CD8-positive, alpha-beta memory T cell (primary cell): ENCODE measurements at regions not wholly inside any gene's neighbourhood (a gene's known extent, or its start where the extent isn't known, plus 50 kb on each side); places are given as distances from the start of the nearest gene placed in this dataset.
"Not testable (repeated sequence)": the region's sequence is repeated elsewhere in the genome, so short reads cannot be mapped to it uniquely, and the experiment has no call there.

Experiments used
- CTCF ChIA-PET: fragments of 350-600 bp; sonication (Branson Sonifier 250); formaldehyde crosslinking; loops from one replicate; lab custom pipeline; 2021; ENCODE audit warnings: antibody characterized with exemption; lab: Charles Lee
- POLR2A ChIA-PET: fragments of 350-600 bp; sonication (Branson Sonifier 250); formaldehyde crosslinking; loops from one replicate; lab custom pipeline; 2021; ENCODE audit warnings: antibody characterized with exemption; lab: Charles Lee
- DNase-seq, 5 donors: peaks; one replicate each; pipeline versions ENCODE4 v3.0.0 to v3.0.0-alpha.2; 2020 to 2022; ENCODE audit warnings: mixed read lengths in 1 of 5
- H3K27ac ChIP-seq: one replicate; pipeline ENCODE4 v1.7.0; 2013; ENCODE audit warnings: low read depth, mild to moderate bottlenecking, low read length, moderate library complexity
- H3K27me3 ChIP-seq: 2 replicates; pipeline ENCODE4 v1.7.0; 2013; ENCODE audit warnings: low read length, mild to moderate bottlenecking; ENCODE audit not compliant: insufficient read depth, poor library complexity, severe bottlenecking
- H3K36me3 ChIP-seq: 2 replicates; pipeline ENCODE4 v1.7.0; 2013; ENCODE audit warnings: mild to moderate bottlenecking, low read length, moderate library complexity; ENCODE audit not compliant: insufficient read depth
- H3K4me1 ChIP-seq: 2 replicates; pipeline ENCODE4 v1.7.0; 2013; ENCODE audit warnings: mild to moderate bottlenecking, low read length, moderate library complexity; ENCODE audit not compliant: insufficient read depth
- H3K4me3 ChIP-seq: 2 replicates; pipeline ENCODE4 v1.7.0; 2013; ENCODE audit warnings: mild to moderate bottlenecking, low read length
- H3K9me3 ChIP-seq: 2 replicates; pipeline ENCODE4 v1.7.0; 2013; ENCODE audit warnings: mild to moderate bottlenecking, low read length
- H3K27ac Mint-ChIP-seq, 8 donors: one replicate each; pipeline ENCODE4 v1.8.0; 2020 to 2021; ENCODE audit warnings: mixed read lengths in 8 of 8, mild to moderate bottlenecking in 6 of 8, inconsistent platforms in 3 of 8, moderate library complexity in 3 of 8
- H3K27me3 Mint-ChIP-seq, 2 donors: one replicate each; pipeline ENCODE4 v1.8.0; 2020 to 2021; ENCODE audit warnings: mixed read lengths in 2 of 2, mild to moderate bottlenecking in 1 of 2, moderate library complexity in 1 of 2
- H3K36me3 Mint-ChIP-seq, 3 donors: one replicate each; pipeline ENCODE4 v1.8.0; 2020 to 2021; ENCODE audit warnings: mixed read lengths in 3 of 3, inconsistent platforms in 1 of 3, mild to moderate bottlenecking in 1 of 3
- H3K4me1 Mint-ChIP-seq, 3 donors: one replicate each; pipeline ENCODE4 v1.8.0; 2020 to 2021; ENCODE audit warnings: mixed read lengths in 3 of 3, inconsistent platforms in 1 of 3, mild to moderate bottlenecking in 1 of 3
- H3K4me3 Mint-ChIP-seq, 7 donors: one replicate each; pipeline ENCODE4 v1.8.0; 2020 to 2021; ENCODE audit warnings: mixed read lengths in 7 of 7, mild to moderate bottlenecking in 6 of 7, moderate library complexity in 4 of 7, inconsistent platforms in 2 of 7
- H3K9me3 Mint-ChIP-seq, 5 donors: one replicate each; pipeline ENCODE4 v1.8.0; 2020 to 2022; ENCODE audit warnings: mixed read lengths in 5 of 5, mild to moderate bottlenecking in 3 of 5, moderate library complexity in 2 of 5, inconsistent platforms in 1 of 5

DNA sequence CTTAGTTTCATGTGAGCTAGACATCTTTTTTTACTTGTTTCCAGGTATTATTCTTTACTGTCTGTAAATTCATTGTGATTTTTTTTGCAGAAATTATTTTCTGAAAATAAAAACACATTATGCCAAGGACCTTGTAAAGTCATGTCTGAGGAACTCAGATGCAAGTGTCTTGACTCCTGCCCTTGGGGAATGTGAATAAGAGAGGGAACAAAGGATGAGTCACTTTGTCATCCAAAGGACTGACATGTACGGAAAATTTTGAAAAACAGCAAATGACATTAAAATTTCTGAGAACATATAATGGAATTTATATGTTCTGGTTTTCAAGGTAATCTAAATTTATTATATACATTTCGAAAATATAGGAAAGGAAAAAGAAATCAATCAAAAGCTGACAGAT, 660.4 kb downstream of the CD109 start:
- no peak overlapping the region for H3K27ac Mint-ChIP-seq
- no peak overlapping the region for H3K4me3 ChIP-seq
- no peak overlapping the region for H3K4me3 Mint-ChIP-seq
- no peaks in the 10 kb centered on the region for H3K9me3 ChIP-seq
- no peaks in the 10 kb centered on the region for H3K4me1 Mint-ChIP-seq
- H3K36me3 ChIP-seq = no peaks in the 10 kb centered on the region
- no peak overlapping the region for H3K27ac ChIP-seq
- ChIA-PET POLR2A (no interaction called here), CTCF (no interaction called here)
- no peaks in the 10 kb centered on the region for H3K4me1 ChIP-seq
- no peaks in the 10 kb centered on the region for H3K27me3 ChIP-seq
- no peak for DNase-seq
- no peaks in the 10 kb centered on the region for H3K36me3 Mint-ChIP-seq
- peaks cover 0 to 12% (median 0%) of the 10 kb centered on the region in 5 donors for H3K9me3 Mint-ChIP-seq
- no peaks in the 10 kb centered on the region for H3K27me3 Mint-ChIP-seq

DNA sequence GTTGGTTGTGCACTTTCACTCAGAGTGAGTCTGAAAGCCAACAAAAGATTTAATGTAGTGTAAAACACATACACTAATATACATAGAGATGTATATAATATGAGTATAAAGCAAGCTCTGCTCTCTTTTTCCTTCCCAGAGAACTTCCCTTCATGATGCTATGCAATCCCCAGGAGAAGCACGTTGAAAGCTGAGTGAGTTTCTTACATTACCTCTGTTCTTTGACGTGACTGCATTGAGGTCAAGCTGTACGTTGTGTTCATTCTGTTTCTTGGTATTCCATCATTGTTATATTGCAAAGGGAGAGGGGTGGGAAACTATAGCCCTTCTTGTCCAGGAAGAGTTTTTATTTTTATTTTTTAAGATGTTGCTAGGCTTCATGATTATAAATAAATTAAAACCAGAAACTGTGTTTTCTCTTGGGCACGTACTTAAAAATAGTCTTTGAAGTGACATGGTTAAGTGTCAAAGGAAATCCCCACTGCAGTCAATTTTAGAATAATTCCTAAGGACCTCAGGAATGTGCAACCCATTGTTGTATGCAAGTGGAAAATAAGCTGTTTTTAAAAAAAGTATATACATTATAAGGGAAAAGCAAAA, 651.0 kb downstream of the CD109 start:
- no peak overlapping the region for H3K27ac Mint-ChIP-seq
- H3K4me1 Mint-ChIP-seq = no peaks in the 10 kb centered on the region
- H3K4me3 Mint-ChIP-seq = no peak overlapping the region
- no peak for DNase-seq
- Histone ChIP-seq H3K36me3 (no peaks in the 10 kb centered on the region), H3K9me3 (no peaks in the 10 kb centered on the region), H3K4me1 (no peaks in the 10 kb centered on the region), H3K27ac (no peak overlapping the region), H3K4me3 (no peak overlapping the region), H3K27me3 (no peaks in the 10 kb centered on the region)
- no peaks in the 10 kb centered on the region for H3K36me3 Mint-ChIP-seq
- no peaks in the 10 kb centered on the region for H3K27me3 Mint-ChIP-seq
- H3K9me3 Mint-ChIP-seq = peaks cover 0 to 12% (median 6%) of the 10 kb centered on the region in 5 donors
- POLR2A ChIA-PET = no interaction called here
- CTCF ChIA-PET = no interaction called here

DNA sequence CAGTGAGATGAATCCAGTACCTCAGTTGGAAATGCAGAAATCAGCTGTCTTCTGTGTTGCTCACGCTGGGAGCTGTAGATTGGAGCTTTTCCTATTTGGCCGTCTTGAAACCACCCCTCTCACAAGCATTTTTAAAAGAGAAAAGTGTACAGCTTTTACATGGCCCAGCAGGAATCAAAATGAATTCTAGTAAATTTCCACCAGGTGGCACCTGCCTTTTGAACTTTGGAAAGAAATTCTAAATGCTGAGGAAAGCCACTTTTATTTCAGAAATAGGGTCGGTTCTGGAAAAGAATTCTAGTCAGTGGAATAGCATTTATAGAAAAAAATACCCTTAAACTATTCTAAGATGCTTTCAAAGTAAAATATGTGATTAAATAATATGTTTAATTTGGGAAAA, 647.8 kb downstream of the CD109 start:
- H3K4me1 ChIP-seq = no peaks in the 10 kb centered on the region
- H3K4me3 ChIP-seq = no peak overlapping the region
- Mint-ChIP-seq H3K4me1 (no peaks in the 10 kb centered on the region), H3K36me3 (no peaks in the 10 kb centered on the region), H3K4me3 (no peak overlapping the region), H3K9me3 (peaks cover 0 to 12% (median 3%) of the 10 kb centered on the region in 5 donors), H3K27me3 (no peaks in the 10 kb centered on the region), H3K27ac (no peak overlapping the region)
- POLR2A ChIA-PET = no interaction called here
- no peak overlapping the region for H3K27ac ChIP-seq
- no peaks in the 10 kb centered on the region for H3K36me3 ChIP-seq
- H3K9me3 ChIP-seq = no peaks in the 10 kb centered on the region
- no peaks in the 10 kb centered on the region for H3K27me3 ChIP-seq
- no peak for DNase-seq
- CTCF ChIA-PET = no interaction called here

DNA sequence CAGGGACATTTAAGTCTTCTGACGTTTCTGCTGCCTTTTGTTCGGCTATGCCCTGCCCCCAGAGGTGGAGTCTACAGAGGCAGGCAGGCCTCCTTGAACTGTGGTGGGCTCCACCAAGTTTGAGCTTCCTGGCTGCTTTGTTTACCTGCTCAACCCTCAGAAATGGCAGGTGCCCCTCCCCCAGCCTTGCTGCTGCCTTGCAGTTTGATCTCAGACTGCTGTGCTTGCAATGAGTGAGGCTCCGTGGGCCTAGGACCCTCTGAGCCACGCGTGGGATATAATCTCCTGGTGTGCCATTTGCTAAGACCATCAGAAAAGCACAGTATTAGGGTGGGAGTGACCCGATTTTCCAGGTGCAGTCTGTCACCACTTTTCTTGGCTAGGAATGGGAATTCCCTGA, 647.3 kb downstream of the CD109 start:
- H3K27ac Mint-ChIP-seq, H3K27me3 ChIP-seq, H3K4me3 ChIP-seq, H3K9me3 ChIP-seq, DNase-seq, POLR2A ChIA-PET, H3K36me3 Mint-ChIP-seq, H3K36me3 ChIP-seq, H3K4me3 Mint-ChIP-seq, H3K4me1 ChIP-seq, CTCF ChIA-PET, H3K4me1 Mint-ChIP-seq, H3K27me3 Mint-ChIP-seq, H3K27ac ChIP-seq: not testable (repeated sequence)
- H3K9me3 Mint-ChIP-seq = peaks cover 0 to 12% (median 3%) of the 10 kb centered on the region in 5 donors

DNA sequence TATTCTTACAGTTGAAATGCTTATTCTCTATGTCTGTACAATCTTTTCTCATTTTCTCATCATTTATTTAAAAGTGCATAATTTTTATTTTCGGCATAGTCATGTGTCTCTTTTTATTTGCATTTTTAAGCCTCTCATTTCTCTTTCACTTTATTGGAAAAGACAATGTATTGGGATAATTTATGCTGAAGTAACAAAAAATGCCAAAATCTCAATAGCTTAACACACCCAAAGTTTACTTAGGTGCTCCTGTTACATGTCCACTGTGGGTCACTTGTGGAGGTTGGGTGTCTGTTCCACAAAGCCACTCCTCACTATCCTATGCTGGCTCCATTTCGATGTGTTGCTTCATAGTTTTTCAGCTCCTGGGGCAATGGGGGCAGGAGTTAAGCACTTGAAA, 638.7 kb downstream of the CD109 start:
- Histone ChIP-seq H3K4me3 (no peak overlapping the region), H3K27ac (no peak overlapping the region), H3K9me3 (no peaks in the 10 kb centered on the region), H3K36me3 (no peaks in the 10 kb centered on the region), H3K4me1 (no peaks in the 10 kb centered on the region), H3K27me3 (no peaks in the 10 kb centered on the region)
- ChIA-PET CTCF (no interaction called here), POLR2A (no interaction called here)
- Mint-ChIP-seq H3K27me3 (no peaks in the 10 kb centered on the region), H3K4me3 (no peak overlapping the region), H3K27ac (no peak overlapping the region), H3K9me3 (peaks cover 6 to 9% (median 7%) of the 10 kb centered on the region in 5 donors), H3K4me1 (no peaks in the 10 kb centered on the region), H3K36me3 (no peaks in the 10 kb centered on the region)
- no peak for DNase-seq

DNA sequence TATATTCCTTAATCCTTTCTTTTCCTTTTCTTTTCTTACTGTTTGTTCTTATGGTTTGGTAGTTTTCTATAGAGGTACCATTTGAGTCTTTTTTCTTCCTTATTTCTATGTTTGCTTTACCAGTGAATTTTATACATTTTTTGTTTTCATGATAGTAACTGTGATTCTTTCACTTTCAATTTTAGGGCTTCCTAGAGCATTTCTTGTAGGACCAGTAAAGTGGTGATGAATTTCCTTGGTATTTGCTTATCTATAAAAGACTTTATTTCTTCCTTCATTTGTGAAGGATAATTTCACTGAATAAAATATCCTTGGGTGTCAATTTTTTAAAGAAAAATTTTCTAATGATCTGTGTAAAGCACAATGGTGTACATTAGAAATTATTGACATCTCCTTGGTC, 637.4 kb downstream of the CD109 start:
- Histone ChIP-seq H3K9me3 (no peaks in the 10 kb centered on the region), H3K27ac (no peak overlapping the region), H3K27me3 (no peaks in the 10 kb centered on the region), H3K4me1 (no peaks in the 10 kb centered on the region), H3K36me3 (no peaks in the 10 kb centered on the region), H3K4me3 (no peak overlapping the region)
- H3K4me1 Mint-ChIP-seq = no peaks in the 10 kb centered on the region
- DNase-seq = no peak
- H3K9me3 Mint-ChIP-seq = peaks cover 6 to 16% (median 7%) of the 10 kb centered on the region in 5 donors
- no peak overlapping the region for H3K27ac Mint-ChIP-seq
- H3K4me3 Mint-ChIP-seq = no peak overlapping the region
- CTCF ChIA-PET = no interaction called here
- no peaks in the 10 kb centered on the region for H3K27me3 Mint-ChIP-seq
- POLR2A ChIA-PET = no interaction called here
- H3K36me3 Mint-ChIP-seq = no peaks in the 10 kb centered on the region

DNA sequence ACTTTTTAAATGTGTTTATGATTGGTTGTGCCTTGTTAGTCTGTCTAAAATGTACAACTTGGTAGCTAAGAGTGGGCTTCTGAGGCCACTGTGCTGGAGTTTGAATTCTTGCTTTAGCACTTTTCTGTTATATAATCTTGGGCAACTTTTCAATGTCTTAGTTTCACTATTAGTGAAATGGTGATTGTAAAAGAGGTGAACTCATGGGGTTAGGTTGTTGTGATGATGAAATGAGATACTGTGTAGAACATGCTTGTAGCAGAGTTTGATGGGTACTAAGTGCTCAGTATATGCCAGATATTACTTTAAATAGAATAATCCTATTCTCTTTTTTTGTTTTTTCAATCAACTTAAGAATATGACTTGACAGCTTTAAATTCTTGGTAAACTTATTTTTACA, 624.7 kb downstream of the CD109 start:
- Mint-ChIP-seq H3K27me3 (no peaks in the 10 kb centered on the region), H3K27ac (no peak overlapping the region), H3K4me3 (no peak overlapping the region), H3K9me3 (peaks cover 3 to 16% (median 6%) of the 10 kb centered on the region in 5 donors), H3K36me3 (no peaks in the 10 kb centered on the region), H3K4me1 (no peaks in the 10 kb centered on the region)
- CTCF ChIA-PET = no interaction called here
- POLR2A ChIA-PET = no interaction called here
- H3K27ac ChIP-seq = no peak overlapping the region
- no peaks in the 10 kb centered on the region for H3K36me3 ChIP-seq
- no peaks in the 10 kb centered on the region for H3K4me1 ChIP-seq
- no peaks in the 10 kb centered on the region for H3K27me3 ChIP-seq
- no peak for DNase-seq
- no peak overlapping the region for H3K4me3 ChIP-seq
- H3K9me3 ChIP-seq = no peaks in the 10 kb centered on the region

DNA sequence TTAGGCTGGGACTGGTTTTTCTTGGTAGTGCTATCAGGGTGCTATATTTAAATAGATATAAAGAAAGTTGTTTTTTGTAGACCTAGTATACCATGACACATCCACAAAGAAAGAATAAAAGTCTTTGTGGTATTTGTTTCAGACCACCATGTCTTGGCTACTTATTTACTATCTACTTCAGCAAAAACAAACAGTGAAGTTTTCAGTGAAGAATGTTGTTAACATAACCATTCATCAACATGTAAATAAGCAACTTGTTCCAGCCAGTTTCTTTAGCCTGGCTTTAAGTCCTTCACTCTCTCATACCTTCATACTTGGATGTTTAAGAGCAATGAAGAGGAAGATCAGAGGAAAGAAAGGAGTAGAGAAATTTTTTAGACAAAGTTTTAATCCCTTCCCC, 624.1 kb downstream of the CD109 start:
- Mint-ChIP-seq H3K4me1 (no peaks in the 10 kb centered on the region), H3K27me3 (no peaks in the 10 kb centered on the region), H3K9me3 (peaks cover 3 to 20% (median 6%) of the 10 kb centered on the region in 5 donors), H3K36me3 (no peaks in the 10 kb centered on the region), H3K27ac (no peak overlapping the region), H3K4me3 (no peak overlapping the region)
- CTCF ChIA-PET = no interaction called here
- H3K36me3 ChIP-seq = no peaks in the 10 kb centered on the region
- H3K27me3 ChIP-seq = no peaks in the 10 kb centered on the region
- no peaks in the 10 kb centered on the region for H3K9me3 ChIP-seq
- no peak overlapping the region for H3K4me3 ChIP-seq
- no peak overlapping the region for H3K27ac ChIP-seq
- no peak for DNase-seq
- POLR2A ChIA-PET = no interaction called here
- no peaks in the 10 kb centered on the region for H3K4me1 ChIP-seq

DNA sequence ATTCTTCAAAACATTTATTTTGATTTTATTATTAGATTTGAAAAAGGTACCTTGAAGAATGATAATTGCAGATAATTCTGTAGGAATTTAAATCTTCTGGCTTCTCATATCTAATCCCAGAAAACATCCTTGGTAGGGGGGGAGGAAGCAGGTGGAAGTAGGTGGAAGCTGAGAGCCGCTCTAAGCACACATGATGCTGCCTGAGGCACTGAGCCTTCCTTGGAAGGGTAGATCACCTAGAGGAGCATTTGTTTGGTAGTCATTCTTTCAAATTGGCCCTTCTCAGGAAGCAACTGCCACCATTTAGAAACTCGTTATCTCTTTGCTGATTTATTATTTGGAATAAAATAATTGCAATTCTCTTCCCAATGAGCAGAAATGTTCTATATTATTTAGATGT, 623.3 kb downstream of the CD109 start:
- no peak for DNase-seq
- CTCF ChIA-PET = no interaction called here
- Histone ChIP-seq H3K9me3 (no peaks in the 10 kb centered on the region), H3K4me3 (no peak overlapping the region), H3K27me3 (no peaks in the 10 kb centered on the region), H3K4me1 (no peaks in the 10 kb centered on the region), H3K27ac (no peak overlapping the region), H3K36me3 (no peaks in the 10 kb centered on the region)
- no peaks in the 10 kb centered on the region for H3K4me1 Mint-ChIP-seq
- H3K27ac Mint-ChIP-seq = no peak overlapping the region
- H3K27me3 Mint-ChIP-seq = no peaks in the 10 kb centered on the region
- H3K9me3 Mint-ChIP-seq = peaks cover 3 to 26% (median 7%) of the 10 kb centered on the region in 5 donors
- POLR2A ChIA-PET = no interaction called here
- no peak overlapping the region for H3K4me3 Mint-ChIP-seq
- no peaks in the 10 kb centered on the region for H3K36me3 Mint-ChIP-seq
